ENCODE measurements at regions not wholly inside any gene's neighbourhood (a gene's known extent, or its start where the extent isn't known, plus 50 kb on each side); places are given as distances from the start of the nearest gene placed in this dataset.
"Not testable (repeated sequence)": the region's sequence is repeated elsewhere in the genome, so short reads cannot be mapped to it uniquely, and the experiment has no call there.

- WGBS (ENCODE audit: insufficient coverage, insufficient read length), result no CpG with 5 or more reads among the region's 5 CpGs
- Histone ChIP-seq H3K27me3 (ENCODE audit: control insufficient read depth, insufficient read depth, low read length) (no peaks in the 10 kb centered on the region), H3K9me3 (ENCODE audit: control insufficient read depth, insufficient read depth, low read length) (no peaks in the 10 kb centered on the region), H3K36me3 (ENCODE audit: control insufficient read depth, insufficient read depth, low read length) (no peaks in the 10 kb centered on the region), H3K27ac (ENCODE audit: low read length) (no peak overlapping the region), H3K4me1 (ENCODE audit: control insufficient read depth, insufficient read depth, low read length) (no peaks in the 10 kb centered on the region), H3K4me3 (ENCODE audit: low read length) (no peak overlapping the region)
- no peak for DNase-seq (ENCODE audit: low read depth, low spot score)
Observed at GRCh38 chr11:112336356-112336886, 75.8 kb upstream of the PLET1 start.

GRCh38 chr11:112339566-112339965, 78.9 kb upstream of the PLET1 start:
- no peaks in the 10 kb centered on the region for H3K36me3 ChIP-seq (ENCODE audit: control insufficient read depth, insufficient read depth, low read length)
- no peaks in the 10 kb centered on the region for H3K4me1 ChIP-seq (ENCODE audit: control insufficient read depth, insufficient read depth, low read length)
- no peaks in the 10 kb centered on the region for H3K9me3 ChIP-seq (ENCODE audit: control insufficient read depth, insufficient read depth, low read length)
- no peak for DNase-seq (ENCODE audit: low read depth, low spot score)
- H3K27ac ChIP-seq (ENCODE audit: low read length), result no peak overlapping the region
- no peak overlapping the region for H3K4me3 ChIP-seq (ENCODE audit: low read length)
- H3K27me3 ChIP-seq (ENCODE audit: control insufficient read depth, insufficient read depth, low read length), result no peaks in the 10 kb centered on the region
- WGBS (ENCODE audit: insufficient coverage, insufficient read length), result no CpG with 5 or more reads among the region's 2 CpGs

DNA sequence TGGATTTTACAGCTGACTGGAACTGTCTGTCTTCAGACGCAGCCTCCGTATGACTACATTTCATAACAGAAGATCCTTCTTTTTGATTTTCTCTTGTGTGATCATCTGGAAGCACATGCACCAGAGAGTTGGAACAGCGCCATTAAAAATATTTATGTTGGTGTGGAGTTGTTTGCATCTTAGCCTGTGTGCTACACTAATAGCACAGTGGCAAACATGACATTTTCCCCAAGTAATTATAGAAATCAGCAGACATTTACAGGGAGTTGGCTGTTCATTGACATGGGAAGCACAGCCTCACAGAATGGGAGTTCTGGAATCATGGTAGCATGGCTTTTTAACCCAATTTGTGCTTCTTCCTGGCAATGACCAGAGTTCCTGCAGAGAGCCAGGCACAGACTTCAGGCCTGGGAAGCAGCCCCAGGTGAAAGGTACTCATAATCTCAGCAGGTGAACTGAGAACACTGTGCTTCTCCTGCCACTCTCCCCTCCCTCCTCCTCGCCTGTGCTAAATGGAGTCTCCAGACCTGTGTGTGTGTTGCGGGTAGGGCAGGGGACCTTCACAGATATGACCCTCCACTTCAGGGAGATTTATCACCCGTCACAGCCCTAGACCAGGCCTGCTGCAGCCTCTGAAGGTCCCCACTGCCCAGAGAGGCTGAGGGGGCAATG, 82.8 kb upstream of the PLET1 start:
- WGBS (ENCODE audit: insufficient coverage, insufficient read length), result no CpG with 5 or more reads among the region's 6 CpGs
- Histone ChIP-seq H3K36me3 (ENCODE audit: control insufficient read depth, insufficient read depth, low read length) (no peaks in the 10 kb centered on the region), H3K9me3 (ENCODE audit: control insufficient read depth, insufficient read depth, low read length) (no peaks in the 10 kb centered on the region), H3K27me3 (ENCODE audit: control insufficient read depth, insufficient read depth, low read length) (no peaks in the 10 kb centered on the region), H3K4me3 (ENCODE audit: low read length) (no peak overlapping the region), H3K27ac (ENCODE audit: low read length) (no peak overlapping the region), H3K4me1 (ENCODE audit: control insufficient read depth, insufficient read depth, low read length) (0 out of 2 replicates have a peak, but pooled peaks cover 2% of the 10 kb centered on the region)
- DNase-seq (ENCODE audit: low read depth, low spot score), result no peak

- no peak for DNase-seq (ENCODE audit: low read depth, low spot score)
- WGBS (ENCODE audit: insufficient coverage, insufficient read length), result no CpG with 5 or more reads among the region's 1 CpG
- Histone ChIP-seq H3K27me3 (ENCODE audit: control insufficient read depth, insufficient read depth, low read length) (no peaks in the 10 kb centered on the region), H3K4me3 (ENCODE audit: low read length) (no peak overlapping the region), H3K9me3 (ENCODE audit: control insufficient read depth, insufficient read depth, low read length) (no peaks in the 10 kb centered on the region), H3K27ac (ENCODE audit: low read length) (no peak overlapping the region), H3K4me1 (ENCODE audit: control insufficient read depth, insufficient read depth, low read length) (0 out of 2 replicates have a peak, but pooled peaks cover 2% of the 10 kb centered on the region), H3K36me3 (ENCODE audit: control insufficient read depth, insufficient read depth, low read length) (no peaks in the 10 kb centered on the region)
Observed at GRCh38 chr11:112344040-112344413, 83.4 kb upstream of the PLET1 start.

DNA sequence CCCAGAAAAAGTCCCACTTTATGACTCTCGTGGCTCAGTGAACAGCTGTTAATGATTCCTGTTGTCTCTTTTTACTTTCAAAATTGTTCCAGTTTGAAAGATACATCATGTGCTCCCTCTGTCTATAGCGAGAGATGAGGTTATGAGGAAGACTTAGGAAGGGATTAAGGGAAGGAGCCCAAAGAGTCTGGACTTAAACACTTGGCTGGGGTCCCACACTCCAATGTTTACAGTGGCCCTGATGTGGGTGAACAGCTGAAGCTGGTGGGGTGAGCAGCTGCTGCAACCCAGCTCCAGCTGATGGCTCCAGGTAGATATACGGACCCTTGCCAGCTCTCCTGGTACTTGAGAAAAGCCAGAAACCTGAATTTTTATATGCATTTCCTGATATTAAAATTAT, 84.5 kb upstream of the PLET1 start:
- DNase-seq (ENCODE audit: low read depth, low spot score), result no peak
- no CpG with 5 or more reads among the region's 3 CpGs for WGBS (ENCODE audit: insufficient coverage, insufficient read length)

GRCh38 chr11:112345706-112346105, 85.0 kb upstream of the PLET1 start:
- H3K36me3 ChIP-seq (ENCODE audit: control insufficient read depth, insufficient read depth, low read length), result no peaks in the 10 kb centered on the region
- H3K4me3 ChIP-seq (ENCODE audit: low read length), result no peak overlapping the region
- H3K27me3 ChIP-seq (ENCODE audit: control insufficient read depth, insufficient read depth, low read length), result no peaks in the 10 kb centered on the region
- DNase-seq (ENCODE audit: low read depth, low spot score), result no peak
- no peaks in the 10 kb centered on the region for H3K9me3 ChIP-seq (ENCODE audit: control insufficient read depth, insufficient read depth, low read length)
- no peak overlapping the region for H3K27ac ChIP-seq (ENCODE audit: low read length)
- 0 out of 2 replicates have a peak, but pooled peaks cover 2% of the 10 kb centered on the region for H3K4me1 ChIP-seq (ENCODE audit: control insufficient read depth, insufficient read depth, low read length)
- no CpG with 5 or more reads among the region's 4 CpGs for WGBS (ENCODE audit: insufficient coverage, insufficient read length)

More for the DNA sequence above, 84.5 kb upstream of the PLET1 start:
- H3K27me3 ChIP-seq (ENCODE audit: control insufficient read depth, insufficient read depth, low read length), result no peaks in the 10 kb centered on the region
- no peaks in the 10 kb centered on the region for H3K9me3 ChIP-seq (ENCODE audit: control insufficient read depth, insufficient read depth, low read length)
- H3K36me3 ChIP-seq (ENCODE audit: control insufficient read depth, insufficient read depth, low read length), result no peaks in the 10 kb centered on the region
- H3K27ac ChIP-seq (ENCODE audit: low read length), result no peak overlapping the region
- H3K4me1 ChIP-seq (ENCODE audit: control insufficient read depth, insufficient read depth, low read length), result 0 out of 2 replicates have a peak, but pooled peaks cover 2% of the 10 kb centered on the region
- no peak overlapping the region for H3K4me3 ChIP-seq (ENCODE audit: low read length)

GRCh38 chr11:112346586-112346985, 85.9 kb upstream of the PLET1 start:
- no peaks in the 10 kb centered on the region for H3K36me3 ChIP-seq (ENCODE audit: control insufficient read depth, insufficient read depth, low read length)
- no peak overlapping the region for H3K4me3 ChIP-seq (ENCODE audit: low read length)
- no CpG with 5 or more reads among the region's 5 CpGs for WGBS (ENCODE audit: insufficient coverage, insufficient read length)
- H3K9me3 ChIP-seq (ENCODE audit: control insufficient read depth, insufficient read depth, low read length), result no peaks in the 10 kb centered on the region
- no peak overlapping the region for H3K27ac ChIP-seq (ENCODE audit: low read length)
- H3K27me3 ChIP-seq (ENCODE audit: control insufficient read depth, insufficient read depth, low read length), result no peaks in the 10 kb centered on the region
- DNase-seq (ENCODE audit: low read depth, low spot score), result no peak
- H3K4me1 ChIP-seq (ENCODE audit: control insufficient read depth, insufficient read depth, low read length), result 0 out of 2 replicates have a peak, but pooled peaks cover 2% of the 10 kb centered on the region

DNA sequence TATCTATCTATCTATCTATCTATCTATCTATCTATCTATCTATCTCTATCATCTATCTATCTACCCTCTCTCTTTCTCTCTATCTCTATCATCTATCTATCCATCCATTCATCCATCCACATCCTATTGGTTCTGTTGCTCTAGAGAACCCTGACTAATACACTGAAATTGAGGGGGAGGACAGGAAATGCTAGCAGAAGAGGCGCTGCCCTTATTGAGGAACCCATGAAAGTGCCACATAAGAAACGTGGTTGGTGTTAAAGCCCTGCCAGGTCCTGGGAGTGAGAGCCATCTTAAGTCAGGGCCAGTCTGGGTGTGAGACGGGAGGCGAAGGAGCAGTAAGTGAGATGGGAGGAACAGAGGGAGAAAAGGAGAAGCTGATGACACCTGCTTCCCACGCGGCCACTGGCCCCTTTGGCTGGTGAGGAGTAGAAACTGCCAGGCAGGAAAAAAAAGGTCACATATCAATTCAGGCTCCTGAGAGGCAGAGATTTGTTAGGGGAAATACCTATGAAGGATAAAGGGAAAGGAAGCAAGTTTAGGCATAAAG, 87.9 kb upstream of the PLET1 start:
- 0 out of 2 replicates have a peak, but pooled peaks cover 2% of the 10 kb centered on the region for H3K4me1 ChIP-seq (ENCODE audit: control insufficient read depth, insufficient read depth, low read length)
- WGBS (ENCODE audit: insufficient coverage, insufficient read length), result no CpG with 5 or more reads among the region's 6 CpGs

DNA sequence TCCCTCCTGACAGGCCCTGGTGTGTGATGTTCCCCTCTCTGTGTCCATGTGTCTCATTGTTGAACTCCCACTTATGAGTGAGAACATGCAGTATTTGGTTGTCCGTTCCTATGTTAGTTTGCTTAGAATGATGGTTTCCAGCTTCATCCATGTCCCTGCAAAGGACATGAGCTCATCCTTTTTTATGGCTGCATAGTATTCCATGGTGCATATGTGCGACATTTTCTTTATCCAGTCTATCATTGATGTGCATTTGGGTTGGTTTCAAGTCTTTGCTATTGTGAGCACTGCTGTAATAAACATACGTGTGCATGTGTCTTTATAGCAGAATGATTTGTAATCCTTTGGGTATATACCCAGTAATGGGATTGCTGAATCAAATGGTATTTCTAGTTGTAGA, 90.8 kb upstream of the PLET1 start:
- not testable (repeated sequence) for H3K27me3 ChIP-seq (ENCODE audit: control insufficient read depth, insufficient read depth, low read length); H3K9me3 ChIP-seq (ENCODE audit: control insufficient read depth, insufficient read depth, low read length); H3K27ac ChIP-seq (ENCODE audit: low read length); DNase-seq (ENCODE audit: low read depth, low spot score); H3K36me3 ChIP-seq (ENCODE audit: control insufficient read depth, insufficient read depth, low read length); H3K4me3 ChIP-seq (ENCODE audit: low read length); H3K4me1 ChIP-seq (ENCODE audit: control insufficient read depth, insufficient read depth, low read length)
- WGBS (ENCODE audit: insufficient coverage, insufficient read length), result no CpG with 5 or more reads among the region's 3 CpGs

More for the DNA sequence above, 87.9 kb upstream of the PLET1 start:
- H3K36me3 ChIP-seq (ENCODE audit: control insufficient read depth, insufficient read depth, low read length), result no peaks in the 10 kb centered on the region
- no peaks in the 10 kb centered on the region for H3K9me3 ChIP-seq (ENCODE audit: control insufficient read depth, insufficient read depth, low read length)
- H3K4me3 ChIP-seq (ENCODE audit: low read length), result no peak overlapping the region
- DNase-seq (ENCODE audit: low read depth, low spot score), result no peak
- no peaks in the 10 kb centered on the region for H3K27me3 ChIP-seq (ENCODE audit: control insufficient read depth, insufficient read depth, low read length)
- no peak overlapping the region for H3K27ac ChIP-seq (ENCODE audit: low read length)

DNA sequence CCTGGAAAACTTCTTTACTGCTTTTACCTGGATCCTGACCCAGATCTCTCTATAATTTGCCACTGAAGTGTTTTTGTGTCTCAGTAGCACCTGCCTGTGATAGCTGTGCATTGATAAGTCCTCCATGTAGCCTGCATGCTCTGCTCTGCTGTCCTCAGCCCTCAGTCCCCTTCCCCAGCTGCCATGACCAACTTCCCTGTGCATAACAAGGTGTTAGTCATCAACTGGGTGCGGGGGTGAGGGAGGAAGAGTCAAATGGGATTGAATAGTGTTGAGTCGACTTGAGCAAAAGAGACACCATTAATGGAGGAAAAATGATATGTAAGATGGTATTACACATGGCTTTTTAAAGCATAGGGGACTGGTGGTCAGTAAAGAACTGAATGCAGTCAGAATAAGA, 92.2 kb upstream of the PLET1 start:
- Histone ChIP-seq H3K4me1 (ENCODE audit: control insufficient read depth, insufficient read depth, low read length) (no peaks in the 10 kb centered on the region), H3K36me3 (ENCODE audit: control insufficient read depth, insufficient read depth, low read length) (no peaks in the 10 kb centered on the region), H3K27me3 (ENCODE audit: control insufficient read depth, insufficient read depth, low read length) (no peaks in the 10 kb centered on the region), H3K4me3 (ENCODE audit: low read length) (no peak overlapping the region), H3K9me3 (ENCODE audit: control insufficient read depth, insufficient read depth, low read length) (no peaks in the 10 kb centered on the region), H3K27ac (ENCODE audit: low read length) (no peak overlapping the region)
- DNase-seq (ENCODE audit: low read depth, low spot score), result no peak
- no CpG with 5 or more reads among the region's 2 CpGs for WGBS (ENCODE audit: insufficient coverage, insufficient read length)

DNA sequence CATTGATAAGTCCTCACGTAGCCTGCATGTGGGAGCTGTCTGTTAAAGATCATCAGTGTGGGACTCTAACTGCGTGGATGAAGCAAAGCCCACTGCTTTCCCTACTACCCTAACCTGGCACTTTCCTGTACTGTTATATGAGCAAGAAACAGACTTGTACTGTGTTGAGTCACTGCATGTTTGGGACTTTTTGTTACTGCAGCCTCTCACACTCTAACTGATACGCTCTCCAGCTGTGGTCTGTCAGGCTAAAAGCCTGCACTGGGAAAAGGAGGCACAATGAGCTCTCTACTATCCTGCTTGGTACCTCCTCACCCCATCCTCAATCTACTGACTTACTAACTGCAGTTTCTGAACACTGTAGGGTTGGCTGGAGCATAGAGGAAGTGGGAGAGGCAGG, 93.7 kb upstream of the PLET1 start:
- no peak overlapping the region for H3K4me3 ChIP-seq (ENCODE audit: low read length)
- no CpG with 5 or more reads among the region's 3 CpGs for WGBS (ENCODE audit: insufficient coverage, insufficient read length)
- H3K4me1 ChIP-seq (ENCODE audit: control insufficient read depth, insufficient read depth, low read length), result no peaks in the 10 kb centered on the region
- H3K27ac ChIP-seq (ENCODE audit: low read length), result no peak overlapping the region
- no peaks in the 10 kb centered on the region for H3K27me3 ChIP-seq (ENCODE audit: control insufficient read depth, insufficient read depth, low read length)
- H3K9me3 ChIP-seq (ENCODE audit: control insufficient read depth, insufficient read depth, low read length), result no peaks in the 10 kb centered on the region
- DNase-seq (ENCODE audit: low read depth, low spot score), result no peak
- no peaks in the 10 kb centered on the region for H3K36me3 ChIP-seq (ENCODE audit: control insufficient read depth, insufficient read depth, low read length)

All from iPS DF 6.9 (cell line).